GM19351 (cell line): ENCODE measurements at regions not wholly inside any gene's neighbourhood (a gene's known extent, or its start where the extent isn't known, plus 50 kb on each side); places are given as distances from the start of the nearest gene placed in this dataset.

ENCODE experiments used
- ATAC-seq: cut with Tn5 transposase; IDR thresholded peaks from one replicate; pipeline ENCODE4 v1.9.1; 2021; ENCODE audit warnings: mild to moderate bottlenecking, moderate library complexity; ENCODE audit not compliant: unreplicated experiment

GRCh38 chr3:102206511-102207031, 228.2 kb upstream of the ZPLD1 start:
- no peak for ATAC-seq

DNA sequence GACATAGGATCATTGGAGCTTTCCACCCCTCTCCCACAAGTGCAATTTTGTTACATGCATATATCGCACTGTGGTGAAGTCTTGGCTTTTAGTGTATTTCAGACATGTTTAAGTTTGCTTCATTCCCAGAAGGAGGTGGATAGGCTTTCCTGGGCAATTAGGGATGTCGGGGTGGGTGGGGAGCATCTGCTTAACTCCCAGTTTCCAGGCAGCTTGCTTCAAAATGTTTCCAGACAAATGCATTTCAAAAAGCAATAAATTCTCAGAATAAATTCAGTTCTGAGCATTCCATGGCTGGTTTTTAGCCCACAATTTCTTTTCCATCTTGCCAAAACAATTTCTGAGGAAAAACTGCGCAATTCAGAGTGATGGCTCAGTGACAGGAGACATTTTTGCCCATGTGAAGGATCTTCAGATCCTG, 227.7 kb upstream of the ZPLD1 start:
- ATAC-seq: no peak

GRCh38 chr3:102215166-102215565, 219.6 kb upstream of the ZPLD1 start:
- no peak for ATAC-seq

GRCh38 chr3:102223132-102223531, 211.7 kb upstream of the ZPLD1 start:
- ATAC-seq: no peak

GRCh38 chr3:102224171-102224570, 210.6 kb upstream of the ZPLD1 start:
- ATAC-seq: peak; percentile 47

- ATAC-seq: no peak
These were observed 209.8 kb upstream of the ZPLD1 start for GRCh38 chr3:102225005-102225404.

DNA sequence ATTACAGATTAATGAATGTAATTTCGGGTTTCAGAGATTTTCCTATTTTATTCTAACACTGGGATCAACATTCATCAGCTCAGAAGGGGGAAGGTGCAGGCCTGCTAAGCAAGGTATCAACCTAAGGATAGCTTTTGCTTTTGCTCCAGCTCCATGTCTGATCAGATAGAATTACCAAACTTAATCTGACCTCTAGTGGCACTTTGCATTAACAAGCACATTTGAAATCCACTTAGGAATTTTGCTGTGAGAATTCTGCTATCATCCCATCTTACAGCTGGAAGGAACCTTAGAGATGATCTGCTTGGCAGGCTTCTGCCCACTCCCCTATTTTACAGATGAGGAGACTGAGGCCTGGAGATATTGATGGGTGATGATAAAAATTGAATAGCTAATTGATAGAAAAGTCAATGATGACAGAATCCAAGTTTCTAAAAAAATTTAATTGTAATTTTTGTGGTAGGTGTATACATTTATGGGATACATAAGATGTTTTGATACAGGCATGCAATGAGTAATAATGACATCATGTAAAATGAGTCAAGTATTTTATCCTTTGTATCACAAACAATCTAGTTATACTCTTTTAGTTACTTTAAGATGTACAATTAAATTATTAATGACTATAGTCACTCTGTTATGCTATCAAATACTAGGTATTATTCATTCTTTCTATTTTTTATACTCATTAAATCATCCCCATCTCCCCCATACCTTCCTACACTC, 209.2 kb upstream of the ZPLD1 start:
- ATAC-seq: peak; percentile 44

- ATAC-seq: no peak
These were observed 208.4 kb upstream of the ZPLD1 start for GRCh38 chr3:102226463-102226862.

DNA sequence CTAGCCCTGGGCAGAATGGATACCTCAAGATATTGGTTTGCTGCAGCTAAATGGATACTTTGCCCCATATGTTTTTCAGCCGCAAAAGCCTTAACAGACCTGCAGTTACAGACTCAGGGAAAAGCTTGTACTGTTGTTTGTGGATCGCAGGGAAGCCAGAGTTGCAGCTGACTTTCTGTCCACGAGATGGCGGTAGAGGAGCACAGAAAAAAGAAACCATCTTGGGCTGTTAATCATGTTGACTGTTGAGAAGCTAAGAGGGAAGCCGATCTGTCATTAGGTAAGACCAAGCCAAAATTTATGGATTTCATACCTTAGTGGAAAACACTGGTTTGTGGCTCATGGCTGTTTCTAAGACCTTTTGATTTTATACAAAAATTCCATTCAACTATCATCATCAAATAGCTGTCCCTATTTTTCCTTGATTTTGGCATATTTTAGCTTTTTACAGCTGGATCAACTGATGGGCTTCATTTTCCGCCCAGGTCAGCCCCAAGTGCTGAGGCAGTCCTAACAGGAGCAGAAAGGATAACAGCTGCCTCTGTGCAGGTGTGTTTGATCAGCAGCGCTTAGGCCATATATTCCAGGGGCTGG, 205.7 kb upstream of the ZPLD1 start:
- ATAC-seq: peak; percentile 41

- ATAC-seq: peak; percentile 20
These were observed 204.8 kb upstream of the ZPLD1 start for GRCh38 chr3:102230057-102230456.

- peak; percentile 87 for ATAC-seq
These were observed 200.9 kb upstream of the ZPLD1 start for GRCh38 chr3:102233881-102234280.

- peak; percentile 45 for ATAC-seq
These were observed 199.1 kb upstream of the ZPLD1 start for GRCh38 chr3:102235679-102236078.

GRCh38 chr3:102237181-102237580, 197.6 kb upstream of the ZPLD1 start:
- ATAC-seq: no peak

DNA sequence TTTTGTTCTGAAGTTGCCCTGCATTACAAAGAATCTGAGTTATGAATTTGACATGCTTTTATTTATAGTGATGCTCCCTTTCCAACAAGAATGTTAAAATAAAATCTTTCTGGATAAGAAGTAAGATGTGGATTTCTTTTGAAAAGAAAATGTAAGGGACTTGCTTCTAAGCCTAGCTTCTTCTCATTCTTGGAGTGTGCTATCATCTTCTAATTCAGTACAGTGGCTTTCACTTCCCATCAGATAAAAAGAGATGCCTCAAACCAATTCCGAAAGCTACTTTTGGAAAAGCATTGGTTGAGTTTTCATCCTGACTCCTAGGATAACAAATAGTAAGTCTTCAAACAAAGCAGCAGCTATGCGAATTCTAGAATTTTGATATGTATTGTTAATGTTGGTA, 197.0 kb upstream of the ZPLD1 start:
- ATAC-seq: no peak

- ATAC-seq: no peak
These were observed 196.5 kb upstream of the ZPLD1 start for GRCh38 chr3:102238362-102238761.

DNA sequence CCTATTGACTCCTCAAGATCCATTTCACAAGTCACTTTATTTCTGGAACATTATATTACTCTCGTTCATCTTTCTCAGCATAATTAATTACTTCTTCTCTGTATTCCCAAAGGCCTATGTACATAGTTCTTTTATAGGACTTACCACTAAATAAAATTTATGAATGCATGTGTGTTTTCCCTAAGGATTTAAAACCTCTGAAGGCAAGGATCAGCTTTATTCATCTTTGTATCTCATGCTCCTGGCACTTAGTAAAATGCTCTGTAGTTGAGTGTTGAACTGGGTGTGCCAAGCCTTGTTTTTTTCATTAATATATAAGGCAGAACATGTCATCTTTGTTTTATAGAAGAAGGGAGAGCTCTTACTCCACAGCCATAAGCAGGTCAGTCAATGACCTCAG, 194.1 kb upstream of the ZPLD1 start:
- ATAC-seq: no peak

GRCh38 chr3:102248981-102249705, 185.7 kb upstream of the ZPLD1 start:
- ATAC-seq: no peak

- ATAC-seq: no peak
These were observed 179.1 kb upstream of the ZPLD1 start for GRCh38 chr3:102255736-102256135.

DNA sequence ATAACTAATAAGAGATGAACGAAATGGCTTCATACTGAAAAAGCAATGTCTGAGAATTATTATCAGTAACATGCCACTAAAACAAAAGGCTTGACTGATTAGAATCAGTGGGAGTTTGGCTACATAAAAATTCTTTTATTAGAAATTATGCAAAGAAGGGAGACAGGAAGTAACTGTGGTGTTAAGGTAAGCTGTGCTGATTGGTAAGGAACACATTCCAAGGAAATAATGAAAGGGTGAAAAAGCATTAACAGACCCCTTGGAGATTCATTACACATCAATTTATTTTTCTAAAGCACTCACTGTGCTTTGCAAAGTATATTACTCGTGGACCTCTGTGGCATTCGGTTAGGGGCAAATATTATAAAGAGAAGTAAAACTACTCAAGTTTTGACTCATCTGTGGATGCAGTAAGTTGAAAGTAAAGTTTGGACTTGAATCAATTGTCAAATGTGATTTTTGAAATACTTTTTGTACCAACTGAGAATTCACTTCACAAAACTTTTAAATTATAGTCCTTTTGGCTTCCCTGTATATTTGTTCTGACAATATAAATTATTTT, 176.1 kb upstream of the ZPLD1 start:
- ATAC-seq: peak; percentile 89

- no peak for ATAC-seq
These were observed 175.2 kb upstream of the ZPLD1 start for GRCh38 chr3:102259663-102260062.

DNA sequence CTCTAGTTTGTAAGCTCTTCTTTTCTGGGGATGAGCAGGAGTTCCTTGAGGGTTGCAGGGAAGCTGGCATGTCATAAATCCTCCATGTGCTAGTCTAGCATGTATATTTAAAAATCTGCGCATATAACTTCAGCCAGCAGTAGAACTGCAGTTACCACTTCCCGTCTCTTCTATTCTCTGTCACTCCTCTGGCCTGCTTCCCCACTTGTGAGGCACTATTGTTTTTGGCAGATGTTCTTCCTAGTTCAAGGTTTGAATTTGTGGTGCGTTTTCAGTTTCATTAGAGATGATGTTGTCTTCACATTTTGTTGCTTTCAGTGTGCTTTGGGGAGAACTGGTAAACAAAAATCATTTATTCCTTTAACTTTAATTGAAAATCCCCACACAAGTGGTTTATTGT, 169.1 kb upstream of the ZPLD1 start:
- peak; percentile 52 for ATAC-seq
